Left ventricle myocardium inferior (tissue), 1 donor: ENCODE measurements at regions not wholly inside any gene's neighbourhood (a gene's known extent, or its start where the extent isn't known, plus 50 kb on each side); places are given as distances from the start of the nearest gene placed in this dataset.

ENCODE experiments used
- DNase-seq: peaks from one replicate; pipeline ENCODE4 v3.0.0-alpha.2; 2020
- H3K27ac ChIP-seq: fragments of 200-600 bp; replicated peaks from 2 replicates; pipeline ENCODE4 v1.8.0; 2021
- H3K27me3 ChIP-seq: fragments of 200-600 bp; 2 replicates; pipeline ENCODE4 v1.8.0; 2021; ENCODE audit warnings: low read depth
- H3K36me3 ChIP-seq: fragments of 200-600 bp; 2 replicates; pipeline ENCODE4 v1.8.0; 2021
- H3K4me1 ChIP-seq: fragments of 200-600 bp; 2 replicates; pipeline ENCODE4 v1.8.0; 2021
- H3K4me3 ChIP-seq: fragments of 200-600 bp; 2 replicates; pipeline ENCODE4 v1.8.0; 2021; ENCODE audit warnings: mild to moderate bottlenecking, moderate library complexity
- H3K9me3 ChIP-seq: fragments of 200-600 bp; replicated peaks from 2 replicates; pipeline ENCODE4 v1.8.0; 2021
- CTCF ChIP-seq: fragments of 200-600 bp; IDR thresholded peaks from 2 replicates; pipeline ENCODE4 v1.8.0; 2021; ENCODE audit warnings: antibody characterized with exemption, mild to moderate bottlenecking, borderline replicate concordance
- intact Hi-C: fragments of 100-400 bp; cut with micrococcal nuclease; formaldehyde crosslinking; loops from one replicate; pipeline ENCODE4 v1.11.0; 2022
- donor health status: DM: no; HTN: yes; CAD: no; lungs with severe emphysema.

- TF ChIP-seq CTCF = no peak
- DNase-seq = no peak
- H3K4me1 ChIP-seq = peaks cover 4% of the 10 kb centered on the region
- H3K4me3 ChIP-seq = no peak overlapping the region
- no peaks in the 10 kb centered on the region for H3K36me3 ChIP-seq
- intact Hi-C loops = no loop called here
- peaks cover 18% of the 10 kb centered on the region for H3K9me3 ChIP-seq
- H3K27me3 ChIP-seq = no peaks in the 10 kb centered on the region
- H3K27ac ChIP-seq = no peak overlapping the region
These were observed 235.7 kb upstream of the THBS1 start for GRCh38 chr15:39345176-39345575.

GRCh38 chr15:39347453-39347852, 233.4 kb upstream of the THBS1 start:
- TF ChIP-seq CTCF = no peak
- H3K4me1 ChIP-seq = peaks cover 15% of the 10 kb centered on the region
- no peak overlapping the region for H3K4me3 ChIP-seq
- no peaks in the 10 kb centered on the region for H3K36me3 ChIP-seq
- no peak overlapping the region for H3K27ac ChIP-seq
- intact Hi-C loops = no loop called here
- no peaks in the 10 kb centered on the region for H3K27me3 ChIP-seq
- peaks cover 16% of the 10 kb centered on the region for H3K9me3 ChIP-seq
- DNase-seq = no peak

GRCh38 chr15:39350785-39351184, 230.1 kb upstream of the THBS1 start:
- Histone ChIP-seq H3K9me3 (no peaks in the 10 kb centered on the region), H3K27ac (no peak overlapping the region), H3K27me3 (no peaks in the 10 kb centered on the region), H3K36me3 (no peaks in the 10 kb centered on the region), H3K4me1 (peaks cover 15% of the 10 kb centered on the region), H3K4me3 (no peak overlapping the region)
- DNase-seq = no peak
- no peak for TF ChIP-seq CTCF
- intact Hi-C loops = no loop called here

- no peaks in the 10 kb centered on the region for H3K9me3 ChIP-seq
- TF ChIP-seq CTCF = no peak
- H3K27ac ChIP-seq = no peak overlapping the region
- intact Hi-C loops = no loop called here
- no peak for DNase-seq
- H3K4me1 ChIP-seq = peaks cover 36% of the 10 kb centered on the region
- no peak overlapping the region for H3K4me3 ChIP-seq
- no peaks in the 10 kb centered on the region for H3K27me3 ChIP-seq
- H3K36me3 ChIP-seq = no peaks in the 10 kb centered on the region
These were observed 226.7 kb upstream of the THBS1 start for GRCh38 chr15:39354189-39354588.

DNA sequence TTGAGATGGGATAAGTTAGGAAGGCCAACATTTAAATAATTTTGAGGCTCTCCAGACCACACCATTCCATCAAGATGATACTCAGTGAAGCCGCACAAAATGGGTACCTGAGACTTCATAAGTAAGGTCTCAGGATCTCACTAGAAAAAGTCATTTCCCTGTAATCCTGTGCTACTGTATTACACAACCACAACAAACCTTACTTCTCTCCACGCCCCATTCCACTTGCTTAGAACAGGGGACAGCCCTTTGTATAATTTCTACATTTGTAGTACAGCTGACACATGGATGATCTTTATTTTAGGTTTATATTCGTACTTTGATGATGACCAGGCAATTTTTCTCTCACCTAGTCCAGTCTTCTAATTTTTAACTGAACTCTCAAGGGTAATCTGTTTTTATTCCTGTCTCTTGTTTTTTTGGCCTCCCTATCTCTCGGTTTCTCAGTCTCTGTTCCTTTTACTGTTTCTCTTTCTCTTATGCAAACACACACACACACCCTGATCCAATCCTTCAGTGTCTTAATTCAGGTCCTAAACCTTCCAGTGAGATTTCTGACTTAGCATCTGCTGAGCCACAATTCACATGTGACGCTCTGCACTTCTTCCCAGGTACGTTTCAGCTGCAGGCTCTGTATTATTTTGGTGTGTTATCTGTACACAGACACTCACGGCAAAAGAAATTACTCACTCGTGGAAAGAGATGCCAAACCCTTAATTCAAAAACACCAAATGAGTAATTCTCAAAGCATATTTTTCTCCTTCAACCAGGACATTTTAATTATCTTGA, 223.2 kb upstream of the THBS1 start:
- H3K4me3 ChIP-seq = no peak overlapping the region
- peaks cover 27% of the 10 kb centered on the region for H3K4me1 ChIP-seq
- H3K27me3 ChIP-seq = no peaks in the 10 kb centered on the region
- DNase-seq = no peak
- H3K36me3 ChIP-seq = no peaks in the 10 kb centered on the region
- intact Hi-C loops = no loop called here
- peak overlapping the region; percentile 62 for H3K27ac ChIP-seq
- H3K9me3 ChIP-seq = no peaks in the 10 kb centered on the region
- no peak for TF ChIP-seq CTCF
